GM13977 (cell line): ENCODE measurements at regions not wholly inside any gene's neighbourhood (a gene's known extent, or its start where the extent isn't known, plus 50 kb on each side); places are given as distances from the start of the nearest gene placed in this dataset.
"Not testable (repeated sequence)": the region's sequence is repeated elsewhere in the genome, so short reads cannot be mapped to it uniquely, and the experiment has no call there.

Experiments used
- DNase-seq: peaks from one replicate; pipeline ENCODE4 v3.0.0; 2012; ENCODE audit warnings: low spot score
- CTCF ChIP-seq: IDR thresholded peaks from 2 replicates; pipeline ENCODE4 v1.5.1; 2012; ENCODE audit warnings: mild to moderate bottlenecking, control low read depth; ENCODE audit not compliant: insufficient read depth; ENCODE audit errors: extremely low read depth, missing control alignments
- in situ Hi-C: fragments of 300-500 bp; cut with MboI; formaldehyde crosslinking; loops from one replicate; pipeline ENCODE4 v1.12.0; 2022; ENCODE audit warnings: low sequenced_read_pairs, low pct_unique_long_range_greater_than_20kb, mixed read lengths, inconsistent platforms; ENCODE audit not compliant: unreplicated experiment

- in situ Hi-C loops = no loop called here
- DNase-seq = no peak
- no peak for TF ChIP-seq CTCF
Measured at GRCh38 chr5:96297290-96297689, 135.8 kb downstream of the PCSK1 start.

GRCh38 chr5:96294884-96295202 is 138.2 kb downstream of the PCSK1 start:
- in situ Hi-C loops = no loop called here
- TF ChIP-seq CTCF = no peak
- no peak for DNase-seq

DNA sequence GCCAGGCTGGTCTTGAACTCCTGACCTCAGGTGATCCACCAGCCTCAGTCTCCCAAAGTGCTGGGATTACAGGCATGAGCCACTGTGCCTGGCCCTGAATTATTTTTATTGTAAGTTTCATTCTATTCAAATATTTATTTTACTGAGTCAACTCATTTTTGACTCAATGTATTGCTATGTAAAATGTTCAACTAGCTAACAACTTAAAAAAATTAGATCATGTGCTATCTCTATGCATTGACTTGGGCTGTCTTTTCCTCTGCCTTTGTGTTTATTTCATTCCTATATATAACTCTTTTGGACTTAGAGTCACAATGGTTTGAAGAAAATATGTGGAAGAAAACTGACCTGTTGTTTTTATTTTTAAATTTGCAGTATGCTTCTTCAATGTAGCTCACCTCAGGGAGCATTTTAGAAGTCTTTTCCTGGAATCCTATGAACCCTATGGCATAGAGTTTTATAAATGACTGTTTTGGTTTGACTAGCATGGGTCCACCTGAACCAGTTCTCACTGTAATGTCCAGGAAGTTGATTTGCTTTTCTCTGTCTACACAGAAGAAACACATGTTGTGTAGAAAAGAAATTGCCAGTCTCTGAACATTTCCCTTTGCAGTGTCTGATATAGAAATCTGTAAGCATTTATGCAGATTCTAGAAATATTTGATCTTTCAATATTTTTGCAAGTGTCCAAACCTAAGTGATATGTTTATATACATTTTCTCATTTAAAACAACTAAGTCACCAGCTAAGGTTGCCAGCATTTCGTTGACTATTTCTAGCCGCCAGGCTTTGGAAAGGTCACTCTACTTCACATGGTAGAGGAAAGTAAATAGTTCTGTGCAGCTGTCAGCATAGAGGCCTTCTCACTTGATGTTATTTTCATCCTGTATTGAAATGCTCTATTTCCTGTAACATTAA is 138.8 kb downstream of the PCSK1 start:
- no peak for DNase-seq
- no peak for TF ChIP-seq CTCF
- in situ Hi-C loops = no loop called here

DNA sequence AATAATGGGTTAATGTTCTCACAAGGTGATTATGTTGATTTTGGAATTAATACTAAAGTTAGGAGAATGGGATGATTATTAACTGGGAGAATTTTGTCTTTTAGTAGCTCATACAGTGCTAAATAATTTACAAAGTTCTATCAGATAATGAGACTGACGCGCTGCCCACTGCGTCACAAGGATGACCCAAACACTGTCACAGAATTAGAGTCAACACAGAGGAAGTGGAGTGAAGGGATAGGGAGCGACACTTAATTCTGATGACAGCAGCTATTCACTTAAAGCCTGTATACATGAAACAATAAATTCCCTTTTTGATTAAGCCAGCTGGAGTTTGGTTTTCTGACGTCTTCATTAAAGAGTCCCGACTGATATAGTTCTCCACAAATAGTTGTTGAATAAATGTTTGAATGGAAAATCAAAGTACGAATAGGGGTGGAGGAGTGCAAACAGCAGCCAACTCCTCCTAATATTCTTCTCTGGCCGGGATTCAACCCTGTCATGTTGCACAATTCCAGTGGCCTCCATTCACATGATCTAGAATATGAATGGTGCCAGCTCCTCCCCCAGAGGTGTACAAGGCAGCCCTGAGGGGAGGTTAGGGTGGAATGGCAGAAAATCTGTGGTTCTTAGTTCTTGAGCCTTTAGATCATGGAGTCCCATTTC is 140.3 kb downstream of the PCSK1 start:
- DNase-seq = no peak
- in situ Hi-C loops = no loop called here
- no peak for TF ChIP-seq CTCF

- in situ Hi-C loops, DNase-seq: not testable (repeated sequence)
Measured at GRCh38 chr5:96289287-96289686, 143.8 kb downstream of the PCSK1 start.

DNA sequence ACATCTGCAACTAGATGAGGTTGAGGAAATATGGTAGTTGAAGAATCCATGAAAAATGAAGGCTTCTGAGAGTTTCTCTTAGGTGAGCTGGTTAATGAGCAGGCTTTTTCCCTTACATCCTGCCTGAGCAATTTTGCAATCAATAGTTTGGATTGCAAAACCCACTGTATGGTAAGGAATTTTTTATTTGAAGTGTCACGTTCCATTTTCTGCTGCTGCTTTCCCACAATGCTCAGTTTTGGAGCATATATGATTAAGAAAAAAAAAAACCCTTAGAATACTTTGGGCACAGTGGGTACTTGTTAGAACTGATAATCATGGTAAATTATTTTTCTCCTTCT is 144.2 kb downstream of the PCSK1 start:
- no peak for TF ChIP-seq CTCF
- in situ Hi-C loops = no loop called here
- DNase-seq = no peak

- TF ChIP-seq CTCF = no peak
- in situ Hi-C loops = no loop called here
- no peak for DNase-seq
Measured at GRCh38 chr5:96288166-96288844, 144.7 kb downstream of the PCSK1 start.
